ENCODE measurements at regions not wholly inside any gene's neighbourhood (a gene's known extent, or its start where the extent isn't known, plus 50 kb on each side); places are given as distances from the start of the nearest gene placed in this dataset.

- TF ChIP-seq POLR2A (IDR thresholded peaks at IDR 0.05; ENCODE audit: low read depth, low read length), result no peak
- no peak for TF ChIP-seq TAF1 (IDR thresholded peaks at IDR 0.05; ENCODE audit: borderline replicate concordance, low read depth, low read length)
- TF ChIP-seq POLR2AphosphoS5 (IDR thresholded peaks at IDR 0.05; ENCODE audit: low read depth, low read length), result no peak
These were observed 877.3 kb downstream of the KCNJ18 start for GRCh38 chr17:22569459-22570143.
